K562 (cell line): ENCODE measurements at regions not wholly inside any gene's neighbourhood (a gene's known extent, or its start where the extent isn't known, plus 50 kb on each side); places are given as distances from the start of the nearest gene placed in this dataset.
A peak's percentile ranks its signal among the peaks of the same experiment; 100 is the strongest.
"Not testable (repeated sequence)": the region's sequence is repeated elsewhere in the genome, so short reads cannot be mapped to it uniquely, and the experiment has no call there.

Experiments used
- ATAC-seq: fragments of 200-7000 bp; cut with Tn5 transposase; 3 replicates; pipeline ENCODE4 v1.9.1; 2020; ENCODE audit warnings: moderate library complexity
- BruUV-seq: library from RNA; stranded (reverse); fragments of 400-500 nt; replicated peaks from 2 replicates; lab custom pipeline; 2021; lab: Mats Ljungman, UMichigan
- CTCF ChIA-PET: fragments of 300-600 bp; formaldehyde crosslinking; extraction: SDS; loops from one replicate; lab custom pipeline; 2021; ENCODE audit warnings: low intra/inter-chr PET ratio; lab: Yijun Ruan, JAX
- POLR2A ChIA-PET: fragments of 300-600, 350-650 bp; sonication (Branson Sonifier 250); formaldehyde crosslinking; extraction: SDS; loops from one replicate; lab custom pipeline; 2021; ENCODE audit warnings: antibody characterized with exemption, inconsistent platforms; lab: Yijun Ruan, JAX
- DNase-seq, 4 experiments: peaks; one replicate each; pipeline versions ENCODE4 v3.0.0 to v3.0.0-alpha.2; 2011 to 2018; ENCODE audit warnings: low spot score in 3 of 4, mixed read lengths in 3 of 4; ENCODE audit errors: extremely low read depth in 1 of 4
- FAIRE-seq: peaks from 2 replicates; lab custom pipeline; 2011; peaks lifted over from hg19 to GRCh38; lab: Jason Lieb, UNC
- H2AFZ ChIP-seq: 2 replicates; pipeline ENCODE4 v1.6.0; 2011; ENCODE audit warnings: low read depth, low read length, control low read depth, inconsistent platforms
- H3K27ac ChIP-seq: fragments of 200-600 bp; 3 replicates; pipeline ENCODE4 v1.8.0; 2011; ENCODE audit warnings: low read depth, mild to moderate bottlenecking, control low read depth, inconsistent platforms, low read length, moderate library complexity, mixed read lengths; ENCODE audit errors: extremely low read depth
- H3K27me3 ChIP-seq, 2 experiments: fragments of 300-600 bp in 1 of 2; 2 replicates in 1 of 2; 3 replicates in 1 of 2; pipeline versions ENCODE4 v1.6.0 to v1.8.0; 2011; ENCODE audit warnings: inconsistent platforms in 2 of 2, low read length in 2 of 2, mild to moderate bottlenecking in 1 of 2, mixed read lengths in 1 of 2, moderate library complexity in 1 of 2; ENCODE audit not compliant: control insufficient read depth in 2 of 2, insufficient read depth in 2 of 2
- H3K36me3 ChIP-seq: fragments of 300-600 bp; 3 replicates; pipeline ENCODE4 v1.8.0; 2011; ENCODE audit warnings: mild to moderate bottlenecking, low read length, inconsistent platforms; ENCODE audit not compliant: control insufficient read depth, insufficient read depth
- H3K4me1 ChIP-seq, 2 experiments: fragments of 200-600 bp in 1 of 2; replicated peaks in 1 of 2; 2 replicates in 1 of 2; 3 replicates in 1 of 2; pipeline versions ENCODE4 v1.5.1 to v1.8.0; 2011; ENCODE audit warnings: inconsistent platforms in 2 of 2, low read length in 2 of 2, mild to moderate bottlenecking in 1 of 2, mixed read lengths in 1 of 2, moderate library complexity in 1 of 2; ENCODE audit not compliant: control insufficient read depth in 2 of 2, insufficient read depth in 2 of 2
- H3K4me2 ChIP-seq: 2 replicates; pipeline ENCODE4 v1.6.1; 2011; ENCODE audit warnings: low read length, control low read depth, inconsistent platforms, mixed read lengths; ENCODE audit not compliant: insufficient read depth
- H3K4me3 ChIP-seq: fragments of 200-600 bp; sonication (generic), shearing (Covaris generic); 2 replicates; pipeline ENCODE4 v1.5.1; 2016; ENCODE audit warnings: control low read depth, inconsistent platforms
- H3K79me2 ChIP-seq: fragments of 200-600 bp; 3 replicates; pipeline ENCODE4 v1.8.0; 2011; ENCODE audit warnings: low read length, inconsistent platforms; ENCODE audit not compliant: control insufficient read depth, insufficient read depth
- H3K9ac ChIP-seq, 2 experiments: 2 replicates each; pipeline versions ENCODE4 v1.6.0 to v1.6.1; 2011; ENCODE audit warnings: low read depth in 2 of 2, low read length in 2 of 2, control low read depth in 1 of 2, inconsistent platforms in 1 of 2, mild to moderate bottlenecking in 1 of 2, mixed read lengths in 1 of 2; ENCODE audit not compliant: insufficient read depth in 1 of 2
- H3K9me1 ChIP-seq: one replicate; pipeline ENCODE4 v1.6.0; 2011; ENCODE audit warnings: inconsistent platforms, mild to moderate bottlenecking, low read length, moderate library complexity; ENCODE audit not compliant: control insufficient read depth, insufficient read depth
- H3K9me3 ChIP-seq: replicated peaks from 2 replicates; pipeline ENCODE4 v1.5.1; 2011; ENCODE audit warnings: low read depth, low read length, inconsistent platforms; ENCODE audit not compliant: control insufficient read depth, insufficient read depth
- H4K20me1 ChIP-seq: replicated peaks from 2 replicates; pipeline ENCODE4 v1.6.1; 2011; ENCODE audit warnings: low read length, inconsistent platforms, mixed read lengths; ENCODE audit not compliant: control insufficient read depth, insufficient read depth
- FOSL1 ChIP-seq: fragments of 200-800 bp; sonication (Bioruptor generic); conservative IDR thresholded peaks from 2 replicates; pipeline ENCODE4 v1.6.1; 2016; ENCODE audit warnings: missing genetic modification characterization, missing compliant biosample characterization
- JUND ChIP-seq, 2 experiments: IDR thresholded peaks; 2 replicates in 1 of 2; 3 replicates in 1 of 2; pipeline ENCODE4 v1.6.1; 2011; ENCODE audit warnings: borderline replicate concordance in 2 of 2, low read depth in 2 of 2, low read length in 2 of 2, improper control_type of control experiment in 1 of 2, missing biosample characterization in 1 of 2, missing genetic modification characterization in 1 of 2, missing genetic modification reagents in 1 of 2
- ZNF384 ChIP-seq: IDR thresholded peaks from 2 replicates; pipeline ENCODE4 v1.6.1; 2012; ENCODE audit warnings: low read depth, low read length, improper control_type of control experiment
- WGBS: fragments of 100-300 bp; shearing (Covaris generic); methylation state at CpG from one replicate; pipeline ENCODE4 v1.1.6; 2016; ENCODE audit warnings: low coverage, mixed read lengths; ENCODE audit not compliant: insufficient coverage; ENCODE audit errors: missing lambda C conversion rate; 5-methylcytosine and 5-hydroxymethylcytosine counted together
- in situ Hi-C: fragments of 300-500 bp; cut with MboI; formaldehyde crosslinking; loops from 4 replicates; pipeline ENCODE4 v1.15.0; 2018; ENCODE audit warnings: inconsistent platforms, mixed read lengths
- intact Hi-C: fragments of 100-400 bp; cut with micrococcal nuclease; formaldehyde crosslinking; loops from 2 replicates; pipeline ENCODE4 v1.14.2; 2022

DNA sequence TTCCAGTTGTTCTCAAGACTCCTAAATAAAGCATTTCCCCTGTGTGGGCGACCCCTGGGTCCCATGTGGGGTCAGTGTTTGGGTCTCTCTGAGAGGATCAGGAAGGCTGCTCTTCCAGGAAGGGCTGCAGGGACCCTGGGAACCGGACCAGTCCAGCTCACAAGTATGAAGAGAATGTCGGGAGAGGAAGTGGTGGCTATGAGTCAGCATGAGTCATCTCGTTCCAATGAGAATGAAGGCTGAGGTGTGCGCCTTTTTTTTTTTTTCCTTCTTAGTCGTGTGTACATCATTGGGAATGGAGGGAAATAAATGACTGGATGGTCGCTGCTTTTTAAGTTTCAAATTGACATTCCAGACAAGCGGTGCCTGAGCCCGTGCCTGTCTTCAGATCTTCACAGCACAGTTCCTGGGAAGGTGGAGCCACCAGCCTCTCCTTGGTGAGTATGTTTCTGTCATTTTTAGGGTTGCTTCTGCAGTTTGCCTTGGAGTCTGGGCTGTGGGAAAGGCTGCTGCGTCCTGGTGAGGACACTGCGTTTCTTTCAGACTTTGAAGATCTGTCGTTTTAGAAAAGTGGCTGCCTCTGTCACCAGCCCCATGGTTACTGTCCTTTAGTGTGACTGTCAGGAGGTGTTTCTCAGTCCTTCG lies 292.6 kb upstream of the PLGLB2 start:
- H4K20me1 ChIP-seq, H2AFZ ChIP-seq, in situ Hi-C loops, CTCF ChIA-PET, POLR2A ChIA-PET, intact Hi-C loops, H3K27me3 ChIP-seq, H3K9me1 ChIP-seq, BruUV-seq, H3K9me3 ChIP-seq, H3K4me1 ChIP-seq, DNase-seq, H3K36me3 ChIP-seq: not testable (repeated sequence)
- peak overlapping the region; percentile 52 for H3K4me3 ChIP-seq
- peaks cover 39% of the 10 kb centered on the region for H3K79me2 ChIP-seq
- peak; percentile 79 for ATAC-seq
- H3K9ac ChIP-seq, result peak overlapping the region; percentile 81 to 86; a peak in 3 of 4 replicates
- peak; percentile 99 for FAIRE-seq
- peak overlapping the region; percentile 88 for H3K27ac ChIP-seq
- peak; percentile 72 for TF ChIP-seq FOSL1
- TF ChIP-seq JUND (IDR thresholded peaks at IDR 0.05; ENCODE audit: borderline replicate concordance, low read depth, low read length), result 0 out of 2 replicates have a peak, but pooled peaks have one; percentile 2
- peak; percentile 18; the same call in 1 of the 3 replicates for TF ChIP-seq JUND (tag; IDR thresholded peaks at IDR 0.05; ENCODE audit: borderline replicate concordance, low read depth, low read length)
- TF ChIP-seq ZNF384, result peak; percentile 50; the same call in 1 of the 2 replicates
- WGBS, result 0% methylated on average over 2 of the region's 13 CpGs
- H3K4me2 ChIP-seq, result peak overlapping the region; percentile 66

DNA sequence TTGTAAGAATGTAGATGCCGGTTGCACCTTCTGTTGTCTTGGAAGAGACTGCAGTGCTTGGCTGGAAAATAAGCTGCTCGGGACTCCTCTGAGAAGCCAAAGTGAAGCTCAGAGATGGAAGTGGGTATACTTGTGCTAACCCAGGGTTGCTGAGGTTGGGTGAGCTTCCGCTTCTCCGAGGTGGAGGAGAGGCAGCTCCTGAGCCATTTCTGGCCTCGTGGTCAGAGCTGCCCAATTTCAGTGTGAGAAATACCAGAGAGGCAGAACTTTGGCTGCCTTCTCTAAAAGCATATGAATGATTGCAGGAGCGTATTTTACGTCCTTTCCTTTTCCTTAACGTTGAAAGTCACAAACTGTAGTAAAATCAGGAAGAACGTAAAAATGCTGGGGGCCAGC lies 292.0 kb upstream of the PLGLB2 start:
- H3K9ac ChIP-seq, result peak overlapping the region; percentile 81 to 86; a peak in 3 of 4 replicates
- peak overlapping the region; percentile 88 for H3K27ac ChIP-seq
- H4K20me1 ChIP-seq, FAIRE-seq, DNase-seq, in situ Hi-C loops, H3K36me3 ChIP-seq, intact Hi-C loops, POLR2A ChIA-PET, H3K27me3 ChIP-seq, H2AFZ ChIP-seq, CTCF ChIA-PET, H3K9me1 ChIP-seq, H3K4me1 ChIP-seq, H3K9me3 ChIP-seq: not testable (repeated sequence)
- peak; percentile 37 for ATAC-seq
- H3K4me3 ChIP-seq, result peak overlapping the region; percentile 52
- BruUV-seq, result TSS peak; percentile 82
- peak overlapping the region; percentile 66 for H3K4me2 ChIP-seq
- H3K79me2 ChIP-seq, result peaks cover 44% of the 10 kb centered on the region
- WGBS, result 0% methylated on average over 4 of the region's 9 CpGs
